Gastrocnemius medialis (tissue), 4 donors: ENCODE measurements at regions not wholly inside any gene's neighbourhood (a gene's known extent, or its start where the extent isn't known, plus 50 kb on each side); places are given as distances from the start of the nearest gene placed in this dataset.

ENCODE experiments used
- POLR2A ChIP-seq, 2 donors: fragments of 450-650 bp; IDR thresholded peaks; one replicate each; pipeline ENCODE4 v1.6.1; 2017; ENCODE audit warnings: antibody characterized with exemption in 2 of 2, mild to moderate bottlenecking in 2 of 2, moderate library complexity in 2 of 2
- TF ChIP-seq, protein P1 (sequence below), 5 experiments: fragments of 450-650 bp in 3 of 5; fragments of 200-600 bp in 2 of 5; sonication (generic) in 2 of 5; IDR thresholded peaks in 4 of 5; conservative IDR thresholded peaks in 1 of 5; 1 replicate in 4 of 5; 2 replicates in 1 of 5; pipeline ENCODE4 v1.5.1; 2016 to 2019; ENCODE audit warnings: antibody characterized with exemption in 5 of 5, mild to moderate bottlenecking in 3 of 5, moderate library complexity in 3 of 5

DNA sequence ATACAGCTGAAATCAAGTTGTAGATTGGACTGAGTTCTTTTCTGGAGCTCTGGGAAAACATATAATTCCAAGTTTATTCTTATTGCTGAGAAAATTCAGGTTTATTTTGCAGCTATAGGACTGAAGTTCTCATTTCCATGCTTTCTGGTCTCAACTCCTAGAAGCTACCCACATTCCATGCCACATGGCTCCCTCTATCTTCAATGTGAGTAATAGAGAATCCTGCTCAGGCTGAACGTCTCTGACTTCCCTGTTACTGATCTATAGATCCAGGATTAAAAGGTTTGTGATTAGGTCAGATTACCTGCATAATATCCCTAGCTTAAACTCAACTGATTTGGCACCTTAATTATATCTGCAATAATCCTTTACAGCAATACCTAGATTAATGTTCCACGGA is 453.8 kb upstream of the MC4R start:
- TF ChIP-seq, protein P1, sequence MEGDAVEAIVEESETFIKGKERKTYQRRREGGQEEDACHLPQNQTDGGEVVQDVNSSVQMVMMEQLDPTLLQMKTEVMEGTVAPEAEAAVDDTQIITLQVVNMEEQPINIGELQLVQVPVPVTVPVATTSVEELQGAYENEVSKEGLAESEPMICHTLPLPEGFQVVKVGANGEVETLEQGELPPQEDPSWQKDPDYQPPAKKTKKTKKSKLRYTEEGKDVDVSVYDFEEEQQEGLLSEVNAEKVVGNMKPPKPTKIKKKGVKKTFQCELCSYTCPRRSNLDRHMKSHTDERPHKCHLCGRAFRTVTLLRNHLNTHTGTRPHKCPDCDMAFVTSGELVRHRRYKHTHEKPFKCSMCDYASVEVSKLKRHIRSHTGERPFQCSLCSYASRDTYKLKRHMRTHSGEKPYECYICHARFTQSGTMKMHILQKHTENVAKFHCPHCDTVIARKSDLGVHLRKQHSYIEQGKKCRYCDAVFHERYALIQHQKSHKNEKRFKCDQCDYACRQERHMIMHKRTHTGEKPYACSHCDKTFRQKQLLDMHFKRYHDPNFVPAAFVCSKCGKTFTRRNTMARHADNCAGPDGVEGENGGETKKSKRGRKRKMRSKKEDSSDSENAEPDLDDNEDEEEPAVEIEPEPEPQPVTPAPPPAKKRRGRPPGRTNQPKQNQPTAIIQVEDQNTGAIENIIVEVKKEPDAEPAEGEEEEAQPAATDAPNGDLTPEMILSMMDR (IDR thresholded peaks at IDR 0.05 in 4 of 5, conservative IDR thresholded peaks at IDR 0.05 in 1 of 5), result no peak
- TF ChIP-seq POLR2A (IDR thresholded peaks at IDR 0.05), result no peak
